Gastroesophageal sphincter (tissue), 3 donors: ENCODE measurements at regions not wholly inside any gene's neighbourhood (a gene's known extent, or its start where the extent isn't known, plus 50 kb on each side); places are given as distances from the start of the nearest gene placed in this dataset.

Source experiments
- EP300 ChIP-seq: sonication (generic); formaldehyde crosslinking; IDR thresholded peaks from one replicate; pipeline ENCODE4 v1.6.1; 2017; ENCODE audit warnings: antibody characterized with exemption, mild to moderate bottlenecking
- POLR2A ChIP-seq, 2 donors: fragments of 450-650 bp; IDR thresholded peaks; one replicate each; pipeline ENCODE4 v1.6.1; 2017; ENCODE audit warnings: antibody characterized with exemption in 2 of 2, mild to moderate bottlenecking in 2 of 2, moderate library complexity in 1 of 2
- TF ChIP-seq, protein P1 (sequence below), 4 experiments: fragments of 200-600 bp in 2 of 4; fragments of 450-650 bp in 2 of 4; sonication (generic) in 1 of 4; IDR thresholded peaks; one replicate each; pipeline ENCODE4 v1.5.1; 2017 to 2019; ENCODE audit warnings: antibody characterized with exemption in 4 of 4, mild to moderate bottlenecking in 2 of 4, moderate library complexity in 2 of 4

DNA sequence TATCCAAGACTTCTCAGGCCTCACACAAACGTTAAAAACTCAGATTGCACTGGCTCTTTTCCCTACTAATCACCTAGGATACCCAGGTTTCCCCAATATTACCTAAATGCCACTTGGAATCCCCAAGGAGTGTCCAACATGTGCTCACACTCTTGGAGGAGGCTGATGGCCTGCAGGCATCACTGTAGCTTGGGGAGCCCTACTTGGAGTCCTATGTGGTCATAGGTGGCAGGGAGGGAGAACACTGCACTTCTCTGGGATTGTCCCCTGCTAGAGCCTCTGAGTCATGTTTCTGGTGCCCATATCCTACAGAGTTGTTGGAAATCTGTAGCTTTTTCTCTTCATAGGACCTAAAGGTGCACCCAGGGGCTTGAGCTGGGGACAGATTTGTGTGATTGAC lies 433.7 kb downstream of the ARHGEF28 start:
- TF ChIP-seq, protein P1, sequence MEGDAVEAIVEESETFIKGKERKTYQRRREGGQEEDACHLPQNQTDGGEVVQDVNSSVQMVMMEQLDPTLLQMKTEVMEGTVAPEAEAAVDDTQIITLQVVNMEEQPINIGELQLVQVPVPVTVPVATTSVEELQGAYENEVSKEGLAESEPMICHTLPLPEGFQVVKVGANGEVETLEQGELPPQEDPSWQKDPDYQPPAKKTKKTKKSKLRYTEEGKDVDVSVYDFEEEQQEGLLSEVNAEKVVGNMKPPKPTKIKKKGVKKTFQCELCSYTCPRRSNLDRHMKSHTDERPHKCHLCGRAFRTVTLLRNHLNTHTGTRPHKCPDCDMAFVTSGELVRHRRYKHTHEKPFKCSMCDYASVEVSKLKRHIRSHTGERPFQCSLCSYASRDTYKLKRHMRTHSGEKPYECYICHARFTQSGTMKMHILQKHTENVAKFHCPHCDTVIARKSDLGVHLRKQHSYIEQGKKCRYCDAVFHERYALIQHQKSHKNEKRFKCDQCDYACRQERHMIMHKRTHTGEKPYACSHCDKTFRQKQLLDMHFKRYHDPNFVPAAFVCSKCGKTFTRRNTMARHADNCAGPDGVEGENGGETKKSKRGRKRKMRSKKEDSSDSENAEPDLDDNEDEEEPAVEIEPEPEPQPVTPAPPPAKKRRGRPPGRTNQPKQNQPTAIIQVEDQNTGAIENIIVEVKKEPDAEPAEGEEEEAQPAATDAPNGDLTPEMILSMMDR (IDR thresholded peaks at IDR 0.05), result no peak
- TF ChIP-seq POLR2A (IDR thresholded peaks at IDR 0.05) (no peak), EP300 (no peak)
